ENCODE measurements at regions not wholly inside any gene's neighbourhood (a gene's known extent, or its start where the extent isn't known, plus 50 kb on each side); places are given as distances from the start of the nearest gene placed in this dataset.

DNA sequence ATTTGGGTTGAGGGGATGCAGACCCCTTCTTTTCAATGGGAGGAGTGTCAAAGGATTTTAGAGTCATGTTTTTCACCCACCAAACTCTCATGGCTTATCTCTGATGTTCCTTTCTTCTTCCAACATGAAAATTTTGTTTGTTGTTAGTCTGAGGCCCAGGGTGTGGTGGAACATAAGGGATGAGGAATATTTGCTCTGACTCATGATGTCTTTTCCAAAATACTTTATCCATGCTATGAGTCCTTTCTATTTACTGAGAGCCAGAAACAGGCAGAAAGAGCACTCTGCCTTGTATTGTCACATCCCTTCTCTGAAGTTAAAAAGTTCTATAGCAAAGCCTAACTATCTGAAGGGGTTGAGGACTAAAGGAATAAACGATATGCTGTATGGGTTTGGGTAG is 61.6 kb upstream of the GYPA start:
- H3K4me1 ChIP-seq: no peaks in the 10 kb centered on the region
- no peak for DNase-seq
- no peak overlapping the region for H3K9ac ChIP-seq (ENCODE audit: low read depth in 2 of 2, low read length in 2 of 2)
- H3K4me3 ChIP-seq: no peak overlapping the region
- no peaks in the 10 kb centered on the region for H3K36me3 ChIP-seq
- no peak overlapping the region for H3K27ac ChIP-seq
- TF ChIP-seq, protein P1, sequence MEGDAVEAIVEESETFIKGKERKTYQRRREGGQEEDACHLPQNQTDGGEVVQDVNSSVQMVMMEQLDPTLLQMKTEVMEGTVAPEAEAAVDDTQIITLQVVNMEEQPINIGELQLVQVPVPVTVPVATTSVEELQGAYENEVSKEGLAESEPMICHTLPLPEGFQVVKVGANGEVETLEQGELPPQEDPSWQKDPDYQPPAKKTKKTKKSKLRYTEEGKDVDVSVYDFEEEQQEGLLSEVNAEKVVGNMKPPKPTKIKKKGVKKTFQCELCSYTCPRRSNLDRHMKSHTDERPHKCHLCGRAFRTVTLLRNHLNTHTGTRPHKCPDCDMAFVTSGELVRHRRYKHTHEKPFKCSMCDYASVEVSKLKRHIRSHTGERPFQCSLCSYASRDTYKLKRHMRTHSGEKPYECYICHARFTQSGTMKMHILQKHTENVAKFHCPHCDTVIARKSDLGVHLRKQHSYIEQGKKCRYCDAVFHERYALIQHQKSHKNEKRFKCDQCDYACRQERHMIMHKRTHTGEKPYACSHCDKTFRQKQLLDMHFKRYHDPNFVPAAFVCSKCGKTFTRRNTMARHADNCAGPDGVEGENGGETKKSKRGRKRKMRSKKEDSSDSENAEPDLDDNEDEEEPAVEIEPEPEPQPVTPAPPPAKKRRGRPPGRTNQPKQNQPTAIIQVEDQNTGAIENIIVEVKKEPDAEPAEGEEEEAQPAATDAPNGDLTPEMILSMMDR (IDR thresholded peaks at IDR 0.05): no peak
- no peaks in the 10 kb centered on the region for H3K9me3 ChIP-seq
- intact Hi-C loops (cut with DNase I): no loop called here
- no peaks in the 10 kb centered on the region for H3K27me3 ChIP-seq

DNA sequence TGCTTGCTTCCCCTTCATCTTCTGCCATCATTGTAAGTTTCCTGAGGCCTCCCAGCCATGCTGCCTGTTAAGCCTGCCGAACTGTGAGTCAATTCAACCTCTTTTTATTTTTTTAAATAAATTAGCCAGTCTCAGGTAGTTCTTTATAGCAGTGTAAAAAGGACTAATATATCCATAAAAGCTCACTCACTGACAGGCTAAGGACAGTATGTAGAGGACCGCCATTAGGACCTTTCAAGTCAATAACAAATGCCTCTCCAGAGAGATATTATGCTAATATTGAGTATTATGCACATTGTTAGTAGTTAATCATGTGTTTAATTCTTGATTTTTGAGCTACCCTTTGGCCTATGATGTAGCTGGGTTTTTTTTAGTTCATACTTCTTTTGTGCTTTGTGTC is 62.6 kb upstream of the GYPA start:
- Histone ChIP-seq H3K27ac (no peak overlapping the region), H3K36me3 (no peaks in the 10 kb centered on the region), H3K4me1 (no peaks in the 10 kb centered on the region), H3K27me3 (no peaks in the 10 kb centered on the region), H3K9ac (ENCODE audit: low read depth in 2 of 2, low read length in 2 of 2) (no peak overlapping the region), H3K9me3 (no peaks in the 10 kb centered on the region), H3K4me3 (no peak overlapping the region)
- intact Hi-C loops (cut with DNase I): no loop called here
- TF ChIP-seq, protein P1 (IDR thresholded peaks at IDR 0.05): no peak
- DNase-seq: no peak

DNA sequence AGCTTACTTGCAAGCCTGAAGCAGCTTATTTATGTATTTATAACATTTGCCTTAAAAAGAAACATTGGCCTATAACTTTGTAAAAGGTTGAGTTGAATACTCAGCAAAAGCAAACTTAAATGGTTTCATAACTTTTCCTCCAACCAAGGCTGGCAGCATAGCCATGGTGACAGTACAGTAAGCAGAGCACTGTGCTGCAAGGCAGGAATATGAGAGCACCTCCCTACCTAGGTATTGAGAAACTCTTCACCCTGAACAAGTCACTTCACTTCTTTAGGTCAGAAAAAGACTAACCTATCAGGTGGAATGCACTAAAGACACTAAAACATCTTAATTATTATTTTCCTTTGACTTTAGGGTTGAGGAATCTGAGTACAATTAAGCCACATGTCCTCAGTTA is 63.9 kb upstream of the GYPA start:
- Histone ChIP-seq H3K4me1 (no peaks in the 10 kb centered on the region), H3K4me3 (no peak overlapping the region), H3K27ac (no peak overlapping the region), H3K9ac (ENCODE audit: low read depth in 2 of 2, low read length in 2 of 2) (no peak overlapping the region), H3K9me3 (no peaks in the 10 kb centered on the region), H3K36me3 (no peaks in the 10 kb centered on the region), H3K27me3 (no peaks in the 10 kb centered on the region)
- DNase-seq: no peak
- TF ChIP-seq, protein P1 (IDR thresholded peaks at IDR 0.05): no peak
- intact Hi-C loops (cut with DNase I): no loop called here

DNA sequence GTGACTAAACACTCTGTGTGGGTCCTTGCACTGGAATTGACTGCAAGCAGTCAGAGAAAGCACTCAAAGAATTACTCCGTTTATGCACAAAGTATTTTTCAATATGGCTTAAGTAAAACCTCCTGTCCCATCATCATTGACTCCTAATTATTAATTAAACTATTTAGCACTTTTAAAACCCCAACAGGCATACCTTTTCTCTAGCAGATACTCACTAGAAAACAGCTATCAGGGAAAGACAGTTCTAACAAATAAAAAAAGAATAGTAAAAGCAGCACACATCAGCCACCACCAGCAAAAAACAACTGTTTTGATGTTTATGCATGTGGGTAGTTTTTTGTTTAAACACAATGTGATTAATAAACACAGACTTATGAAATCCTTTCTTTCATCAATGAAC is 66.2 kb upstream of the GYPA start:
- DNase-seq: no peak
- H3K9me3 ChIP-seq: no peaks in the 10 kb centered on the region
- H3K4me3 ChIP-seq: no peak overlapping the region
- TF ChIP-seq, protein P1 (IDR thresholded peaks at IDR 0.05): no peak
- intact Hi-C loops (cut with DNase I): no loop called here
- H3K27ac ChIP-seq: no peak overlapping the region
- no peak overlapping the region for H3K9ac ChIP-seq (ENCODE audit: low read depth in 2 of 2, low read length in 2 of 2)
- no peaks in the 10 kb centered on the region for H3K4me1 ChIP-seq
- no peaks in the 10 kb centered on the region for H3K27me3 ChIP-seq
- H3K36me3 ChIP-seq: no peaks in the 10 kb centered on the region

DNA sequence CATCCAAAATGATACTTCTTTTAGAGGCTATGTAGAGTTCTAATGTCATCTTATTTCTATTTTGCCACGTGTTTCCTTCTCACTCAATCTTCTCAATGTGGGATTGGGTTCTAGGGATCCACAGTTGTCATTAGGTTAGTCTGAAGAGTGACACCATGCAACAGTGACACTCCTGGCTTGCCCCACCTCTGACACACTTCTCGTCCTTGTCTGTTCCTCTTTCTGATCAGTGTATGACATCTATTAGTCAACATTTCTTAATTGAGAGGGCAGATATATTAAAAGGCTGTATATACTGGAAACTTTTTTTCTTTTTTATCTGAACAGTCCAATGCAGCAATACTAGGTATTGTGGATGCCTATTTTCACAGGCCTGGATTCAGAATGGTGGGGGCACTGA is 67.6 kb upstream of the GYPA start:
- DNase-seq: no peak
- TF ChIP-seq, protein P1 (IDR thresholded peaks at IDR 0.05): no peak
- Histone ChIP-seq H3K27me3 (no peaks in the 10 kb centered on the region), H3K4me3 (no peak overlapping the region), H3K9me3 (no peaks in the 10 kb centered on the region), H3K36me3 (no peaks in the 10 kb centered on the region), H3K27ac (no peak overlapping the region), H3K9ac (ENCODE audit: low read depth in 2 of 2, low read length in 2 of 2) (no peak overlapping the region), H3K4me1 (no peaks in the 10 kb centered on the region)
- intact Hi-C loops (cut with DNase I): no loop called here

DNA sequence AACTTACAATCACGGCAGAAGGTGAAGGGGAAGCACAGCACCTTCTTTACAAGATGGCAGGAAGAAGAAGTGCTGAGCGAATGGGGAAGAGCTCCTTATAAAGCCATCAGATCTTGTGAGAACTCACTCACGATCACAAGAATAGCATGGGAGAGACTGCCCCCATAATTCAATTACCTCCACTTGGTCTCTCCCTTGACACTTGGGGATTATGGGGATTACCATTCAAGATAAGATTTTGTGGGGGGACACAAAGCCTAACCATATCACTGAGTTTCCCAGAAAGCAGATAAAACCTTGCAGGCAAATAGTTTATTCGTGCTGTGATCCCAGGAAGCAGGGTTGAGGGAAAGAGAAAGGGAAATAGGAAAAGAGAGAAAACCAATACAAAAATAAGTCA is 69.0 kb upstream of the GYPA start:
- no peaks in the 10 kb centered on the region for H3K27me3 ChIP-seq
- H3K27ac ChIP-seq: no peak overlapping the region
- intact Hi-C loops (cut with DNase I): no loop called here
- TF ChIP-seq, protein P1 (IDR thresholded peaks at IDR 0.05): no peak
- no peaks in the 10 kb centered on the region for H3K36me3 ChIP-seq
- H3K9me3 ChIP-seq: no peaks in the 10 kb centered on the region
- H3K4me1 ChIP-seq: no peaks in the 10 kb centered on the region
- DNase-seq: no peak
- H3K9ac ChIP-seq (ENCODE audit: low read depth in 2 of 2, low read length in 2 of 2): no peak overlapping the region
- H3K4me3 ChIP-seq: no peak overlapping the region

Data from colonic mucosa (tissue), 4 donors.